ENCODE measurements at regions not wholly inside any gene's neighbourhood (a gene's known extent, or its start where the extent isn't known, plus 50 kb on each side); places are given as distances from the start of the nearest gene placed in this dataset.

DNA sequence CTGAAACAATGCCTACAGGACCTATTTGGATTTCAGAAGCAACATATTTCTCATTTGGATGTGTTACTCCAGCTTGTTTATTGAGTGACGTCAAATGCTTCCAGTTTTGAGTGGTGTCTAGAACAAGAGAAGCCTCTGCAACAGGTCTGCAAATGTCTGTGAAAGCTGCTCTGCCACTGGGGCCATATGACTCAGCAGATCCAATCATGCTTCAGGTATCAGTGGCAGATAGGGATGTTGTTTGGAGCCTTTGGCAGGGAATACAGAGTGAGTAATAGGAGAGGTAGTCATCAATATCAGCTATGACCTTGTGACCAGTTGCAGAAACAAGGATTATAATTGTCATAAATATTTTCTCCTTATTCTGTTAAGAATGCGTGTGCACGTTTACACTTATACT is 141.1 kb upstream of the ZXDA start:
- Mint-ChIP-seq H3K27ac (no peak overlapping the region), H3K9me3 (peaks cover 0 to 17% (median 11%) of the 10 kb centered on the region in 8 donors), H3K4me1 (no peaks in the 10 kb centered on the region), H3K36me3 (no peaks in the 10 kb centered on the region), H3K4me3 (no peak overlapping the region), H3K27me3 (no peaks in the 10 kb centered on the region)
- no peaks in the 10 kb centered on the region for H3K4me1 ChIP-seq (ENCODE audit: insufficient read depth, low read length)
- intact Hi-C loops (cut with micrococcal nuclease): no loop called here
- H3K27me3 ChIP-seq (ENCODE audit: insufficient read depth, low read length): no peaks in the 10 kb centered on the region
- no peaks in the 10 kb centered on the region for H3K9me3 ChIP-seq (ENCODE audit: control insufficient read depth in 1 of 2, low read length in 2 of 2)
- H3K36me3 ChIP-seq (ENCODE audit: insufficient read depth, low read length): no peaks in the 10 kb centered on the region
- H3K4me3 ChIP-seq (ENCODE audit: low read length in 2 of 2): no peak overlapping the region
- CTCF ChIA-PET (ENCODE audit: partially characterized antibody): no interaction called here
- no peak overlapping the region for H3K27ac ChIP-seq (ENCODE audit: low read depth, low read length)
- POLR2A ChIA-PET (ENCODE audit: partially characterized antibody): no interaction called here
- no peak for DNase-seq

DNA sequence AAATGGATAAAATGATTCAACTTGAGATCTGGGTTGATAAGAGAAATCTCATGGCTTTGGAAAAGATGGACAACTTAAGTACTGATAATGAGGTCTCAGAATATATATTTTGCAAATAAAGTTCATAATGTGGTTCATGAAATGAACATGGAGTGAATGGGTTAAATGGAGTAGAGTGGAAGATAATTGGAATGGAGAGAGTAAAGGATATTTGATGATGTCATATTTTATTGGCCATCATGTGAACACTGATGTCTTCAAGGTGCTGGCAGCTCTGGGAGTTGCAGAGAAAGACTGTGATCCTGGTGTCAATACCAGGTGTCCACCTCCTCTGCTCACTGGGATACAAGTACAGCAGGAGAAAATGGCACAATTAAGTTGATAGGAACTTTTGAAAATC is 133.9 kb upstream of the ZXDA start:
- Histone ChIP-seq H3K9me3 (ENCODE audit: control insufficient read depth in 1 of 2, low read length in 2 of 2) (no peaks in the 10 kb centered on the region), H3K27ac (ENCODE audit: low read depth, low read length) (no peak overlapping the region), H3K4me1 (ENCODE audit: insufficient read depth, low read length) (no peaks in the 10 kb centered on the region), H3K27me3 (ENCODE audit: insufficient read depth, low read length) (no peaks in the 10 kb centered on the region), H3K36me3 (ENCODE audit: insufficient read depth, low read length) (no peaks in the 10 kb centered on the region), H3K4me3 (ENCODE audit: low read length in 2 of 2) (no peak overlapping the region)
- ChIA-PET POLR2A (ENCODE audit: partially characterized antibody) (no interaction called here), CTCF (ENCODE audit: partially characterized antibody) (no interaction called here)
- intact Hi-C loops (cut with micrococcal nuclease): no loop called here
- Mint-ChIP-seq H3K36me3 (no peaks in the 10 kb centered on the region), H3K27me3 (no peaks in the 10 kb centered on the region), H3K27ac (no peak overlapping the region), H3K9me3 (peaks cover 0 to 17% (median 12%) of the 10 kb centered on the region in 8 donors), H3K4me3 (no peak overlapping the region), H3K4me1 (no peaks in the 10 kb centered on the region)
- no peak for DNase-seq

DNA sequence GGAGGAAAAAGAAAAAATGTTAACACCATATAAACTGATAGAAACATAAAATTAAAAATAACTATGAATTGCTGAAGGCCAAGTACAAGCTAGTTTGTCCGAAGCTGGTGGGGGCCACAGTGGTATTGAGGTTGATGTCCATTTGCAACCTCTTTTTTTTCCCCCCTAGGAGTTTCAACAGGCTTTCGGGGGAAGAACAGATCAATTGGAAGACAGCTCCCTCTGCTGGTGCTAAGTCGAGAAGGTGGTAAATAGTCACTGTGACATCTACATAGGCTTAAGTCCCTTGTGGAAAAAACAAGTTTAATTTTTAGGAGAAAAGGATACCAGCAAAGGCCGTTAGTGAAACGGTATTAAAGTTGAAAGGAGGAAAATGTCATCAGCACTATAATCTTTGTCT is 115.7 kb upstream of the ZXDA start:
- ChIA-PET CTCF (ENCODE audit: partially characterized antibody) (interaction anchor here (1.2 to 3.2 kb wide), 5 partner anchors 12 to 1048 kb away, joined by 3 to 24 read pairs (median 3); no protein-coding TSS in a partner anchor), POLR2A (ENCODE audit: partially characterized antibody) (no interaction called here)
- no peak overlapping the region for H3K27ac ChIP-seq (ENCODE audit: low read depth, low read length)
- no peaks in the 10 kb centered on the region for H3K9me3 Mint-ChIP-seq
- H3K27me3 ChIP-seq (ENCODE audit: insufficient read depth, low read length): no peaks in the 10 kb centered on the region
- no peaks in the 10 kb centered on the region for H3K9me3 ChIP-seq (ENCODE audit: control insufficient read depth in 1 of 2, low read length in 2 of 2)
- H3K36me3 Mint-ChIP-seq: no peaks in the 10 kb centered on the region
- no peaks in the 10 kb centered on the region for H3K27me3 Mint-ChIP-seq
- H3K27ac Mint-ChIP-seq: no peak overlapping the region
- DNase-seq: peak; percentile 30 to 41 (median 33)
- H3K36me3 ChIP-seq (ENCODE audit: insufficient read depth, low read length): no peaks in the 10 kb centered on the region
- no peaks in the 10 kb centered on the region for H3K4me1 ChIP-seq (ENCODE audit: insufficient read depth, low read length)
- no peak overlapping the region for H3K4me3 Mint-ChIP-seq
- no peak overlapping the region for H3K4me3 ChIP-seq (ENCODE audit: low read length in 2 of 2)
- intact Hi-C loops (cut with micrococcal nuclease): loop anchor here (1.0 to 5.0 kb wide), 3 partner anchors 205 to 744 kb away; no protein-coding TSS in a partner anchor
- peaks cover 0 to 6% (median 0%) of the 10 kb centered on the region in 4 donors for H3K4me1 Mint-ChIP-seq

DNA sequence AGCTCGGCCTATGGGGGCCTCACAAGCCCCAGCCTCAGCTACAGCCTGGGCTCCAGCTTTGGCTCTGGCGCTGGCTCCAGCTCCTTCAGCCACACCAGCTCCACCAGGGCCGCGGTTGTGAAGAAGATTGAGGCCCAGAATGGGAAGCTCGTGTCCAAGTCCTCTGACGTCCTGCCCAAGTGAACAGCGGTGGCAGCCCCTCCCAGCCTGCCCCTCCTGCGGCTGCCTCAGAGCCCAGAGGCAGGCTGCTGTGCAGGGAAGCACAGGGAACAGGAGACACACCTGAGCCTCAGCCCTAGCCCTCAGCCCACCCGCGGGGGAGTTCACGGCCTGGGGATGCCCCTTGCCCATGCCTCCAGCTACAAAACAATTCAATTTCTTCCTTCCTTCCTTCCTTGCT is 75.7 kb upstream of the ZXDA start:
- H3K27ac Mint-ChIP-seq: no peak overlapping the region
- H3K9me3 Mint-ChIP-seq: peaks cover 0 to 27% (median 7%) of the 10 kb centered on the region in 8 donors
- no peaks in the 10 kb centered on the region for H3K27me3 ChIP-seq (ENCODE audit: insufficient read depth, low read length)
- ChIA-PET CTCF (ENCODE audit: partially characterized antibody) (no interaction called here), POLR2A (ENCODE audit: partially characterized antibody) (no interaction called here)
- H3K36me3 Mint-ChIP-seq: no peaks in the 10 kb centered on the region
- no peak for DNase-seq
- no peaks in the 10 kb centered on the region for H3K4me1 ChIP-seq (ENCODE audit: insufficient read depth, low read length)
- H3K27me3 Mint-ChIP-seq: no peaks in the 10 kb centered on the region
- H3K4me1 Mint-ChIP-seq: no peaks in the 10 kb centered on the region
- H3K27ac ChIP-seq (ENCODE audit: low read depth, low read length): no peak overlapping the region
- no peak overlapping the region for H3K4me3 Mint-ChIP-seq
- H3K4me3 ChIP-seq (ENCODE audit: low read length in 2 of 2): no peak overlapping the region
- no peaks in the 10 kb centered on the region for H3K9me3 ChIP-seq (ENCODE audit: control insufficient read depth in 1 of 2, low read length in 2 of 2)
- intact Hi-C loops (cut with micrococcal nuclease): no loop called here
- H3K36me3 ChIP-seq (ENCODE audit: insufficient read depth, low read length): no peaks in the 10 kb centered on the region

DNA sequence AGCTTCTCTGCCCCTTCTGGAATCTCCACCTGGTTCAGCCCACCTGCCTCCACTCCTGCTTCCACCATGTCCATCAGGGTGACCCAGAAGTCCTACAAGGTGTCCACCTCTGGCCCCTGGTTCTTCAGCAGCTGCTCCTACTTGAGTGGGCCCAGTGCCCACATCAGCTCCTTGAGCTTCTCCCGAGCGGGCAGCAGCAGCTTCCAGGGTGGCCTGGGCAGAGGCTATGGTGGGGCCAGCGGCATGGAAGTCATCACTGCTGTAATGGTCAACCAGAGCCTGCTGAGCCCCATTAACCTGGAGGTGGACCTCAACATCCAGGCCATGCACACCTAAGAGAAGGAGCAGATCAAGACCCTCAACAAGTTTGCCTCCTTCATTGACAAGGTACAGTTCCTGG is 74.4 kb upstream of the ZXDA start:
- no peaks in the 10 kb centered on the region for H3K9me3 ChIP-seq (ENCODE audit: control insufficient read depth in 1 of 2, low read length in 2 of 2)
- no peaks in the 10 kb centered on the region for H3K4me1 ChIP-seq (ENCODE audit: insufficient read depth, low read length)
- H3K36me3 ChIP-seq (ENCODE audit: insufficient read depth, low read length): no peaks in the 10 kb centered on the region
- H3K27me3 Mint-ChIP-seq: no peaks in the 10 kb centered on the region
- ChIA-PET POLR2A (ENCODE audit: partially characterized antibody) (no interaction called here), CTCF (ENCODE audit: partially characterized antibody) (no interaction called here)
- H3K27ac Mint-ChIP-seq: no peak overlapping the region
- no peak overlapping the region for H3K27ac ChIP-seq (ENCODE audit: low read depth, low read length)
- DNase-seq: no peak
- no peaks in the 10 kb centered on the region for H3K4me1 Mint-ChIP-seq
- H3K9me3 Mint-ChIP-seq: peaks cover 0 to 18% (median 7%) of the 10 kb centered on the region in 8 donors
- no peaks in the 10 kb centered on the region for H3K36me3 Mint-ChIP-seq
- no peak overlapping the region for H3K4me3 ChIP-seq (ENCODE audit: low read length in 2 of 2)
- H3K4me3 Mint-ChIP-seq: no peak overlapping the region
- intact Hi-C loops (cut with micrococcal nuclease): no loop called here
- no peaks in the 10 kb centered on the region for H3K27me3 ChIP-seq (ENCODE audit: insufficient read depth, low read length)

DNA sequence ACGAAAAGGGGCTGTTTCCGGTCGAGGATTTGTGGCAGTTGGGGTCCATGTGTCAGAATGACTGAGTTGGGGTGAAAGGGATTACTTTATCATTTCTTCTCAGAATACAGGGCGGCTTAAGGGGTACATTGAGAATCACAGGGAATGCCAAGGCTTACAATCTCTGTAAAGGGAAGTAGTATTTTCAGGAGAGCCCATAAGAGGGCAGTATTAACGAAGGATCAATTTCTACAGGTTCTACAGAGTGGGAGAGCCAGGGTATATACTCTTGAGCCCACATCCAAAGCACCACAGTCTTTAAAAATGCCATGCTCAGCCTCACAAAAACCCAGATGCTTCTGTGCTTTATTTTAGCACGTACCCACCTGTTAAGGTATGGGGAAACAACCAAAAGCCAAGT is 67.7 kb upstream of the ZXDA start:
- intact Hi-C loops (cut with micrococcal nuclease): no loop called here
- ChIA-PET CTCF (ENCODE audit: partially characterized antibody) (no interaction called here), POLR2A (ENCODE audit: partially characterized antibody) (no interaction called here)
- H3K27me3 ChIP-seq (ENCODE audit: insufficient read depth, low read length): no peaks in the 10 kb centered on the region
- no peaks in the 10 kb centered on the region for H3K4me1 ChIP-seq (ENCODE audit: insufficient read depth, low read length)
- Mint-ChIP-seq H3K9me3 (no peaks in the 10 kb centered on the region), H3K27me3 (no peaks in the 10 kb centered on the region), H3K4me3 (no peak overlapping the region), H3K4me1 (no peaks in the 10 kb centered on the region), H3K36me3 (no peaks in the 10 kb centered on the region), H3K27ac (no peak overlapping the region)
- no peak for DNase-seq
- no peak overlapping the region for H3K27ac ChIP-seq (ENCODE audit: low read depth, low read length)
- H3K9me3 ChIP-seq (ENCODE audit: control insufficient read depth in 1 of 2, low read length in 2 of 2): no peaks in the 10 kb centered on the region
- H3K36me3 ChIP-seq (ENCODE audit: insufficient read depth, low read length): no peaks in the 10 kb centered on the region
- H3K4me3 ChIP-seq (ENCODE audit: low read length in 2 of 2): no peak overlapping the region

DNA sequence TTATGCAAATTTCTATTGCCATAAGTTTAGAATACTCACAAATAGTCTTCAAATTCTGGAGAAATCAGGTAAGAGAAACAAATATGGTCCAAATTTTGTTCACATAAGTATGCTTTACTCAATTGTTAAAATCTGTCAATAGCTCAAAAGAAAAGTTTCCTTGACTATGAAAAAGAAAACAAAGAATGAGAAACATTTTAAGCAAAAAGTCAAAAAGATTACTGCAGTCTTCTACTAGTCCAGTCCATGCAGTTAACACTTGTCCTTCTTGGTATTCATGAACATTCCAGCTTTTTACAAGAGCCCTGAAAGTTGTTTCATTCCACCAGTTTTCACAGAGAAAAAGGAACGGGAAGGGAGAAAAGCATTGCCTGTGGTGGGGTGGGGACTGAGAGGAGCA is 54.7 kb upstream of the ZXDA start:
- no peak for DNase-seq
- no peaks in the 10 kb centered on the region for H3K36me3 ChIP-seq (ENCODE audit: insufficient read depth, low read length)
- Mint-ChIP-seq H3K27ac (no peak overlapping the region), H3K4me3 (peak overlapping the region in 1 of 8 donors; percentile 45), H3K9me3 (peaks cover 0 to 26% (median 15%) of the 10 kb centered on the region in 8 donors), H3K4me1 (no peaks in the 10 kb centered on the region), H3K27me3 (no peaks in the 10 kb centered on the region), H3K36me3 (no peaks in the 10 kb centered on the region)
- H3K9me3 ChIP-seq (ENCODE audit: control insufficient read depth in 1 of 2, low read length in 2 of 2): no peaks in the 10 kb centered on the region
- H3K4me1 ChIP-seq (ENCODE audit: insufficient read depth, low read length): no peaks in the 10 kb centered on the region
- CTCF ChIA-PET (ENCODE audit: partially characterized antibody): no interaction called here
- intact Hi-C loops (cut with micrococcal nuclease): no loop called here
- H3K27ac ChIP-seq (ENCODE audit: low read depth, low read length): no peak overlapping the region
- no peak overlapping the region for H3K4me3 ChIP-seq (ENCODE audit: low read length in 2 of 2)
- POLR2A ChIA-PET (ENCODE audit: partially characterized antibody): no interaction called here
- H3K27me3 ChIP-seq (ENCODE audit: insufficient read depth, low read length): no peaks in the 10 kb centered on the region

Data from CD4-positive, alpha-beta memory T cell (primary cell).